ENCODE measurements at regions not wholly inside any gene's neighbourhood (a gene's known extent, or its start where the extent isn't known, plus 50 kb on each side); places are given as distances from the start of the nearest gene placed in this dataset.

DNA sequence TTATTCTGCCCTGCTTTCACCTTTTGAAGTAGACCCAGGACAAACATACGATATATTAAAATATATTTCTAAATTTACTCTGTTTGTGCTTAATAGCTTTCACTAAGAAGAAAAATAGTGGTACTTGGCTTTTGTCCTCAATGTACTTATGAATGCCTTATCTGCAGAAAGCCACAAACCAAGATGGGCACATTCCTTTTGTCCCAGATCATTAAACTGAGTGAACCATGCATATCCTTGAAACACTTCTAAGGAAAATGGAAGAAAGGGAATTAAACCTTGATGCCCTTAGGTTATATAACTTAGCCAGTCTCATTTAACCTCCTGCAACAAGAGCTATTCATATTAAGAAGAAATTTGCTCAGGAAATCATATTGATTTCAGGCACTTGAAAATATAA is 553.8 kb upstream of the CDH9 start:
- TF ChIP-seq, protein P1, sequence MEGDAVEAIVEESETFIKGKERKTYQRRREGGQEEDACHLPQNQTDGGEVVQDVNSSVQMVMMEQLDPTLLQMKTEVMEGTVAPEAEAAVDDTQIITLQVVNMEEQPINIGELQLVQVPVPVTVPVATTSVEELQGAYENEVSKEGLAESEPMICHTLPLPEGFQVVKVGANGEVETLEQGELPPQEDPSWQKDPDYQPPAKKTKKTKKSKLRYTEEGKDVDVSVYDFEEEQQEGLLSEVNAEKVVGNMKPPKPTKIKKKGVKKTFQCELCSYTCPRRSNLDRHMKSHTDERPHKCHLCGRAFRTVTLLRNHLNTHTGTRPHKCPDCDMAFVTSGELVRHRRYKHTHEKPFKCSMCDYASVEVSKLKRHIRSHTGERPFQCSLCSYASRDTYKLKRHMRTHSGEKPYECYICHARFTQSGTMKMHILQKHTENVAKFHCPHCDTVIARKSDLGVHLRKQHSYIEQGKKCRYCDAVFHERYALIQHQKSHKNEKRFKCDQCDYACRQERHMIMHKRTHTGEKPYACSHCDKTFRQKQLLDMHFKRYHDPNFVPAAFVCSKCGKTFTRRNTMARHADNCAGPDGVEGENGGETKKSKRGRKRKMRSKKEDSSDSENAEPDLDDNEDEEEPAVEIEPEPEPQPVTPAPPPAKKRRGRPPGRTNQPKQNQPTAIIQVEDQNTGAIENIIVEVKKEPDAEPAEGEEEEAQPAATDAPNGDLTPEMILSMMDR (conservative IDR thresholded peaks at IDR 0.05 in 1 of 2, IDR thresholded peaks at IDR 0.05 in 1 of 2; ENCODE audit: low read depth in 1 of 2, low read length in 2 of 2): no peak
- TF ChIP-seq EZH2 (IDR thresholded peaks at IDR 0.05; ENCODE audit: low read length, missing control alignments): no peak
- Histone ChIP-seq H3K27me3 (ENCODE audit: control insufficient read depth, insufficient read depth, low read length) (no peaks in the 10 kb centered on the region), H2AFZ (ENCODE audit: low read length) (no peak overlapping the region), H3K27ac (ENCODE audit: insufficient read depth, low read length) (no peak overlapping the region), H3K79me2 (ENCODE audit: control insufficient read depth, insufficient read depth, low read length) (no peaks in the 10 kb centered on the region), H3K4me1 (ENCODE audit: control insufficient read depth, extremely low read depth, insufficient read depth, low read length) (no peaks in the 10 kb centered on the region), H3K36me3 (ENCODE audit: control insufficient read depth, insufficient read depth, low read length) (no peaks in the 10 kb centered on the region), H4K20me1 (ENCODE audit: control insufficient read depth, extremely low read depth, insufficient read depth, low read length) (no peaks in the 10 kb centered on the region), H3K9ac (ENCODE audit: insufficient read depth, low read length) (no peak overlapping the region), H3K4me2 (ENCODE audit: extremely low read depth, insufficient read depth, low read length) (no peak overlapping the region), H3K4me3 (replicated peaks in 1 of 4; ENCODE audit: control extremely low read depth in 1 of 4, insufficient read depth in 1 of 4, low read depth in 3 of 4, low read length in 4 of 4) (no peak overlapping the region), H3K9me3 (ENCODE audit: control insufficient read depth, insufficient read depth, low read depth, low read length) (no peaks in the 10 kb centered on the region)
- DNase-seq (ENCODE audit: low read depth in 2 of 2): peak; percentile 6 to 78

DNA sequence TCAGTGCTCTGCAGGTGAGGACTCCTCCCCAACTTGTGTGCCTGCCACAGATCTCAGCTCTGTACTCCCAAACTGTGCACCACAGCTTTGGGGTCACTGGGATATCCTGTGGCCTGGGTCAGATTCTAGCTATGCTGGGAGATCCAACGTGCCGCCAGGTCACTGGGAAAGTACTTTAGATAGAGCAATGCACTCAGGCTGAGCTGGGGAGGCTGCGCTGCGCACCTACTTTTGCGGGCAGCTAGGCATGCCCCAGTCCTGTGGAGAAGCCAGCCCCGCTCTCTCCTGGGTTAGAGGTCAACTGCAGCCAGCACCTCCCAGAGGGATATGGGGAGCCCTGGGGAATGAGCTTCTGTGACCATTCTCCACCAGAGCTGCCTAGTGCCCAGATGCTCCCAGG is 552.1 kb upstream of the CDH9 start:
- TF ChIP-seq, protein P1 (conservative IDR thresholded peaks at IDR 0.05 in 1 of 2, IDR thresholded peaks at IDR 0.05 in 1 of 2; ENCODE audit: low read depth in 1 of 2, low read length in 2 of 2): no peak
- no peak for TF ChIP-seq EZH2 (IDR thresholded peaks at IDR 0.05; ENCODE audit: low read length, missing control alignments)
- Histone ChIP-seq H3K4me3 (replicated peaks in 1 of 4; ENCODE audit: control extremely low read depth in 1 of 4, insufficient read depth in 1 of 4, low read depth in 3 of 4, low read length in 4 of 4) (no peak overlapping the region), H4K20me1 (ENCODE audit: control insufficient read depth, extremely low read depth, insufficient read depth, low read length) (no peaks in the 10 kb centered on the region), H3K27ac (ENCODE audit: insufficient read depth, low read length) (no peak overlapping the region), H3K4me1 (ENCODE audit: control insufficient read depth, extremely low read depth, insufficient read depth, low read length) (no peaks in the 10 kb centered on the region), H3K9me3 (ENCODE audit: control insufficient read depth, insufficient read depth, low read depth, low read length) (no peaks in the 10 kb centered on the region), H3K9ac (ENCODE audit: insufficient read depth, low read length) (no peak overlapping the region), H3K36me3 (ENCODE audit: control insufficient read depth, insufficient read depth, low read length) (no peaks in the 10 kb centered on the region), H2AFZ (ENCODE audit: low read length) (no peak overlapping the region), H3K79me2 (ENCODE audit: control insufficient read depth, insufficient read depth, low read length) (no peaks in the 10 kb centered on the region), H3K27me3 (ENCODE audit: control insufficient read depth, insufficient read depth, low read length) (no peaks in the 10 kb centered on the region), H3K4me2 (ENCODE audit: extremely low read depth, insufficient read depth, low read length) (no peak overlapping the region)
- no peak for DNase-seq (ENCODE audit: low read depth in 2 of 2)

DNA sequence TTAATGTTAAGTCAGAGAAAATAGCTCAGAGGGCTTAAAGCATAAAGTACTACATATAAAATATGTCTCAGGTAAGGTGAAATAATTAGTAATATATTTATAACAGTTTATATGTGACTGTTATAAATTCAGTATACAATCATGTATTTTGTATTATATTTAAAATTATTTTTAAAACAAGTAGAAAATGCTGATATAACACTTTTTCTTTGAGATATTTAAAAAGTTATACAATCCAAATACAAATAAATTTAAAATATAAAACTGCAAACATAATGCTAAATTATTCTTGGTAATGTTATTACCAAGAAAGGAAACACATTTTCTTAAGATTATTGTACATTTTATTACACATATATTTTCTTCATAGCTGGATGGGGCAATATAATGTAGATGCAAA is 539.9 kb upstream of the CDH9 start:
- Histone ChIP-seq H3K27me3 (ENCODE audit: control insufficient read depth, insufficient read depth, low read length) (no peaks in the 10 kb centered on the region), H3K4me3 (replicated peaks in 1 of 4; ENCODE audit: control extremely low read depth in 1 of 4, insufficient read depth in 1 of 4, low read depth in 3 of 4, low read length in 4 of 4) (no peak overlapping the region), H3K36me3 (ENCODE audit: control insufficient read depth, insufficient read depth, low read length) (no peaks in the 10 kb centered on the region), H3K27ac (ENCODE audit: insufficient read depth, low read length) (no peak overlapping the region), H3K9me3 (ENCODE audit: control insufficient read depth, insufficient read depth, low read depth, low read length) (no peaks in the 10 kb centered on the region), H3K79me2 (ENCODE audit: control insufficient read depth, insufficient read depth, low read length) (no peaks in the 10 kb centered on the region), H2AFZ (ENCODE audit: low read length) (no peak overlapping the region), H3K4me2 (ENCODE audit: extremely low read depth, insufficient read depth, low read length) (no peak overlapping the region), H4K20me1 (ENCODE audit: control insufficient read depth, extremely low read depth, insufficient read depth, low read length) (no peaks in the 10 kb centered on the region), H3K9ac (ENCODE audit: insufficient read depth, low read length) (no peak overlapping the region), H3K4me1 (ENCODE audit: control insufficient read depth, extremely low read depth, insufficient read depth, low read length) (no peaks in the 10 kb centered on the region)
- TF ChIP-seq, protein P1 (conservative IDR thresholded peaks at IDR 0.05 in 1 of 2, IDR thresholded peaks at IDR 0.05 in 1 of 2; ENCODE audit: low read depth in 1 of 2, low read length in 2 of 2): no peak
- TF ChIP-seq EZH2 (IDR thresholded peaks at IDR 0.05; ENCODE audit: low read length, missing control alignments): no peak
- DNase-seq (ENCODE audit: low read depth in 2 of 2): no peak

All from fibroblast of lung (primary cell).